ENCODE measurements at regions not wholly inside any gene's neighbourhood (a gene's known extent, or its start where the extent isn't known, plus 50 kb on each side); places are given as distances from the start of the nearest gene placed in this dataset.

DNA sequence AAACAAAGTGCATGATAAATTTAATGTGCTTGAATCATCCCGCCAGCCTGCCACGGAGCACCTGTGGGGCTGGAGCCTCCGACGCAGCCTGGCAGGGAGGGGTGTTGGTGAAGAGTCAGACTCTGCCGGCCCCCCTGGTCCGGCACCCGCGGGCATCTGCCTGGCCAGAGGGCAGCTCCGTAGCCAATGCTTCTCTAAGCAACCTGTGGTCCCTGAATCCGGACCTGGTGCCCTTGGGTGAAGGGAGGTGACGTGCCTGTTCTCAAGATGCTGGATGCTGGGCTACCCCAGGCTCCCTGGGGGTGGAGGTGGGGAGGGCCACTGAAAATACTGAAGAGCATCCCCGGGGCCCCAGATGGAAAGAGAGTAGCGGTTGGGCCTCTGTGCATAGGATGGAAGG lies 158.6 kb upstream of the C14orf180 start:
- H3K9me3 ChIP-seq (ENCODE audit: low read depth, low read length) = no peaks in the 10 kb centered on the region
- H3K4me2 ChIP-seq (ENCODE audit: insufficient read depth, low read length) = no peak overlapping the region
- H3K4me1 ChIP-seq (ENCODE audit: insufficient read depth, low read length) = no peaks in the 10 kb centered on the region
- H4K20me1 ChIP-seq (ENCODE audit: insufficient read depth, low read length) = no peaks in the 10 kb centered on the region
- no peaks in the 10 kb centered on the region for H3K36me3 ChIP-seq (ENCODE audit: insufficient read depth, low read length)
- H3K27me3 ChIP-seq (ENCODE audit: insufficient read depth, low read length) = no peaks in the 10 kb centered on the region
- TF ChIP-seq, protein P1, sequence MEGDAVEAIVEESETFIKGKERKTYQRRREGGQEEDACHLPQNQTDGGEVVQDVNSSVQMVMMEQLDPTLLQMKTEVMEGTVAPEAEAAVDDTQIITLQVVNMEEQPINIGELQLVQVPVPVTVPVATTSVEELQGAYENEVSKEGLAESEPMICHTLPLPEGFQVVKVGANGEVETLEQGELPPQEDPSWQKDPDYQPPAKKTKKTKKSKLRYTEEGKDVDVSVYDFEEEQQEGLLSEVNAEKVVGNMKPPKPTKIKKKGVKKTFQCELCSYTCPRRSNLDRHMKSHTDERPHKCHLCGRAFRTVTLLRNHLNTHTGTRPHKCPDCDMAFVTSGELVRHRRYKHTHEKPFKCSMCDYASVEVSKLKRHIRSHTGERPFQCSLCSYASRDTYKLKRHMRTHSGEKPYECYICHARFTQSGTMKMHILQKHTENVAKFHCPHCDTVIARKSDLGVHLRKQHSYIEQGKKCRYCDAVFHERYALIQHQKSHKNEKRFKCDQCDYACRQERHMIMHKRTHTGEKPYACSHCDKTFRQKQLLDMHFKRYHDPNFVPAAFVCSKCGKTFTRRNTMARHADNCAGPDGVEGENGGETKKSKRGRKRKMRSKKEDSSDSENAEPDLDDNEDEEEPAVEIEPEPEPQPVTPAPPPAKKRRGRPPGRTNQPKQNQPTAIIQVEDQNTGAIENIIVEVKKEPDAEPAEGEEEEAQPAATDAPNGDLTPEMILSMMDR (IDR thresholded peaks at IDR 0.05; ENCODE audit: extremely low read depth, low read depth, low read length) = no peak
- H3K27ac ChIP-seq (ENCODE audit: low read depth, low read length) = no peak overlapping the region
- H3K79me2 ChIP-seq (ENCODE audit: insufficient read depth, low read length) = no peaks in the 10 kb centered on the region
- H2AFZ ChIP-seq (ENCODE audit: low read length) = no peak overlapping the region
- no peak overlapping the region for H3K4me3 ChIP-seq (ENCODE audit: insufficient read depth, low read length)
- DNase-seq (ENCODE audit: insufficient read length, low spot score, missing footprints) = peak; percentile 4

DNA sequence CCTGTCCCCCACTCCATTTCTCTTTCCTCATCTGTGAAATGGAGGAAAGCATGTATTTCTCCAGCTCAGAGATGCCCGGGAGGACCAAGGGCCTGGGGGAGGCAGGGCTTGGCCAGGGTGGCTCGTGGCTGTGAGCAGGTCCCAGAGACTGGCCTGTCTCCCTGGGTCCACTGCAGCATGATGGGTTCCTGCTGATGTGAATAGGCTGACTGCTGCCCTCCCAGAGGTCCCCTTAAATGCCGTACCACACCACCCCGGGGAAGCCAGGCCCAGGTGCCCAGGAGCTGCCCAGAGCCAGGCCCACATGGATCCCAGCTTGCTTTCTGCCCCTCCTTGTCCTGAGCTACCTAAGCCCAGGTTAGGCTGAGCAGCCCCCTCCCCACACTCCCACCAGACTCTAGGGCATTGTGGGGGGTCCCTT lies 158.2 kb upstream of the C14orf180 start:
- no peak overlapping the region for H3K4me2 ChIP-seq (ENCODE audit: insufficient read depth, low read length)
- no peaks in the 10 kb centered on the region for H4K20me1 ChIP-seq (ENCODE audit: insufficient read depth, low read length)
- H2AFZ ChIP-seq (ENCODE audit: low read length) = no peak overlapping the region
- H3K4me3 ChIP-seq (ENCODE audit: insufficient read depth, low read length) = no peak overlapping the region
- DNase-seq (ENCODE audit: insufficient read length, low spot score, missing footprints) = peak; percentile 69
- H3K9me3 ChIP-seq (ENCODE audit: low read depth, low read length) = no peaks in the 10 kb centered on the region
- TF ChIP-seq, protein P1 (IDR thresholded peaks at IDR 0.05; ENCODE audit: extremely low read depth, low read depth, low read length) = no peak
- H3K36me3 ChIP-seq (ENCODE audit: insufficient read depth, low read length) = no peaks in the 10 kb centered on the region
- H3K79me2 ChIP-seq (ENCODE audit: insufficient read depth, low read length) = no peaks in the 10 kb centered on the region
- no peaks in the 10 kb centered on the region for H3K27me3 ChIP-seq (ENCODE audit: insufficient read depth, low read length)
- H3K27ac ChIP-seq (ENCODE audit: low read depth, low read length) = no peak overlapping the region
- H3K4me1 ChIP-seq (ENCODE audit: insufficient read depth, low read length) = no peaks in the 10 kb centered on the region

GRCh38 chr14:104421892-104422828 lies 157.4 kb upstream of the C14orf180 start:
- no peak overlapping the region for H3K27ac ChIP-seq (ENCODE audit: low read depth, low read length)
- no peaks in the 10 kb centered on the region for H3K27me3 ChIP-seq (ENCODE audit: insufficient read depth, low read length)
- H3K4me3 ChIP-seq (ENCODE audit: insufficient read depth, low read length) = no peak overlapping the region
- H3K4me2 ChIP-seq (ENCODE audit: insufficient read depth, low read length) = no peak overlapping the region
- H3K4me1 ChIP-seq (ENCODE audit: insufficient read depth, low read length) = no peaks in the 10 kb centered on the region
- TF ChIP-seq, protein P1 (IDR thresholded peaks at IDR 0.05; ENCODE audit: extremely low read depth, low read depth, low read length) = no peak
- H3K36me3 ChIP-seq (ENCODE audit: insufficient read depth, low read length) = no peaks in the 10 kb centered on the region
- H2AFZ ChIP-seq (ENCODE audit: low read length) = no peak overlapping the region
- no peaks in the 10 kb centered on the region for H4K20me1 ChIP-seq (ENCODE audit: insufficient read depth, low read length)
- no peaks in the 10 kb centered on the region for H3K79me2 ChIP-seq (ENCODE audit: insufficient read depth, low read length)
- H3K9me3 ChIP-seq (ENCODE audit: low read depth, low read length) = no peaks in the 10 kb centered on the region
- peak; percentile 42 for DNase-seq (ENCODE audit: insufficient read length, low spot score, missing footprints)
